ENCODE measurements at regions not wholly inside any gene's neighbourhood (a gene's known extent, or its start where the extent isn't known, plus 50 kb on each side); places are given as distances from the start of the nearest gene placed in this dataset.
"Not testable (repeated sequence)": the region's sequence is repeated elsewhere in the genome, so short reads cannot be mapped to it uniquely, and the experiment has no call there.

GRCh38 chrX:89759076-89759685, 162.5 kb upstream of the TGIF2LX start:
- H3K9me3 ChIP-seq (ENCODE audit: low read length); H4K20me1 ChIP-seq (ENCODE audit: insufficient read depth, low read length); H3K9me2 ChIP-seq (ENCODE audit: low read depth, low read length); H3K4me2 ChIP-seq (ENCODE audit: low read length); H3K9ac ChIP-seq (ENCODE audit: low read length); H3K79me2 ChIP-seq (ENCODE audit: insufficient read depth, low read length); H3K27ac ChIP-seq (ENCODE audit: low read depth, low read length, poor library complexity, severe bottlenecking); H3K4me1 ChIP-seq (ENCODE audit: insufficient read depth, low read length, severe bottlenecking); H3F3A ChIP-seq (ENCODE audit: insufficient read depth, low read length); H3K27me3 ChIP-seq (ENCODE audit: insufficient read depth, low read length); H3K4me3 ChIP-seq (ENCODE audit: low read depth, low read length, poor library complexity, severe bottlenecking); H3K36me3 ChIP-seq (ENCODE audit: insufficient read depth, low read length); H2AFZ ChIP-seq (ENCODE audit: low read length): not testable (repeated sequence)
- peak; percentile 12; the same call in 1 of the 2 replicates for TF ChIP-seq CTCF (IDR thresholded peaks at IDR 0.05; ENCODE audit: low read length)

- not testable (repeated sequence) for H3K27ac ChIP-seq (ENCODE audit: low read depth, low read length, poor library complexity, severe bottlenecking); H3K9ac ChIP-seq (ENCODE audit: low read length); H3K27me3 ChIP-seq (ENCODE audit: insufficient read depth, low read length); H3K9me3 ChIP-seq (ENCODE audit: low read length); H3K4me3 ChIP-seq (ENCODE audit: low read depth, low read length, poor library complexity, severe bottlenecking); H4K20me1 ChIP-seq (ENCODE audit: insufficient read depth, low read length); H3K4me2 ChIP-seq (ENCODE audit: low read length); H3K79me2 ChIP-seq (ENCODE audit: insufficient read depth, low read length); H2AFZ ChIP-seq (ENCODE audit: low read length); H3K9me2 ChIP-seq (ENCODE audit: low read depth, low read length); H3F3A ChIP-seq (ENCODE audit: insufficient read depth, low read length); H3K4me1 ChIP-seq (ENCODE audit: insufficient read depth, low read length, severe bottlenecking); H3K36me3 ChIP-seq (ENCODE audit: insufficient read depth, low read length)
Measured at GRCh38 chrX:89771639-89772038, 150.1 kb upstream of the TGIF2LX start.

GRCh38 chrX:89811440-89811839, 110.3 kb upstream of the TGIF2LX start:
- not testable (repeated sequence) for H3K79me2 ChIP-seq (ENCODE audit: insufficient read depth, low read length); H3K27me3 ChIP-seq (ENCODE audit: insufficient read depth, low read length); H2AFZ ChIP-seq (ENCODE audit: low read length); H3K4me1 ChIP-seq (ENCODE audit: insufficient read depth, low read length, severe bottlenecking); H3K9ac ChIP-seq (ENCODE audit: low read length); H3K9me2 ChIP-seq (ENCODE audit: low read depth, low read length); H3K9me3 ChIP-seq (ENCODE audit: low read length); H3K4me2 ChIP-seq (ENCODE audit: low read length); H3K4me3 ChIP-seq (ENCODE audit: low read depth, low read length, poor library complexity, severe bottlenecking); H3F3A ChIP-seq (ENCODE audit: insufficient read depth, low read length); H3K27ac ChIP-seq (ENCODE audit: low read depth, low read length, poor library complexity, severe bottlenecking); H3K36me3 ChIP-seq (ENCODE audit: insufficient read depth, low read length); H4K20me1 ChIP-seq (ENCODE audit: insufficient read depth, low read length)

GRCh38 chrX:89839723-89840122, 82.0 kb upstream of the TGIF2LX start:
- H3K9me2 ChIP-seq (ENCODE audit: low read depth, low read length), result not testable (repeated sequence)

GRCh38 chrX:89871662-89872061, 50.0 kb upstream of the TGIF2LX start:
- H3F3A ChIP-seq (ENCODE audit: insufficient read depth, low read length); H4K20me1 ChIP-seq (ENCODE audit: insufficient read depth, low read length); H3K36me3 ChIP-seq (ENCODE audit: insufficient read depth, low read length); H3K9ac ChIP-seq (ENCODE audit: low read length); H3K79me2 ChIP-seq (ENCODE audit: insufficient read depth, low read length); H3K27ac ChIP-seq (ENCODE audit: low read depth, low read length, poor library complexity, severe bottlenecking); H2AFZ ChIP-seq (ENCODE audit: low read length); H3K9me3 ChIP-seq (ENCODE audit: low read length); H3K4me2 ChIP-seq (ENCODE audit: low read length); H3K9me2 ChIP-seq (ENCODE audit: low read depth, low read length); H3K27me3 ChIP-seq (ENCODE audit: insufficient read depth, low read length); H3K4me1 ChIP-seq (ENCODE audit: insufficient read depth, low read length, severe bottlenecking); H3K4me3 ChIP-seq (ENCODE audit: low read depth, low read length, poor library complexity, severe bottlenecking): not testable (repeated sequence)
- TF ChIP-seq CTCF (IDR thresholded peaks at IDR 0.05; ENCODE audit: low read length), result peak; percentile 30

More at GRCh38 chrX:89839723-89840122, 82.0 kb upstream of the TGIF2LX start:
- not testable (repeated sequence) for H3K9me3 ChIP-seq (ENCODE audit: low read length); H4K20me1 ChIP-seq (ENCODE audit: insufficient read depth, low read length); H3K27me3 ChIP-seq (ENCODE audit: insufficient read depth, low read length); H3K4me2 ChIP-seq (ENCODE audit: low read length); H3K27ac ChIP-seq (ENCODE audit: low read depth, low read length, poor library complexity, severe bottlenecking); H3K4me3 ChIP-seq (ENCODE audit: low read depth, low read length, poor library complexity, severe bottlenecking); H3F3A ChIP-seq (ENCODE audit: insufficient read depth, low read length); H3K9ac ChIP-seq (ENCODE audit: low read length); H3K4me1 ChIP-seq (ENCODE audit: insufficient read depth, low read length, severe bottlenecking); H3K36me3 ChIP-seq (ENCODE audit: insufficient read depth, low read length); H3K79me2 ChIP-seq (ENCODE audit: insufficient read depth, low read length); H2AFZ ChIP-seq (ENCODE audit: low read length)

Data from OCI-LY1 (cell line).